ENCODE measurements at regions not wholly inside any gene's neighbourhood (a gene's known extent, or its start where the extent isn't known, plus 50 kb on each side); places are given as distances from the start of the nearest gene placed in this dataset.

DNA sequence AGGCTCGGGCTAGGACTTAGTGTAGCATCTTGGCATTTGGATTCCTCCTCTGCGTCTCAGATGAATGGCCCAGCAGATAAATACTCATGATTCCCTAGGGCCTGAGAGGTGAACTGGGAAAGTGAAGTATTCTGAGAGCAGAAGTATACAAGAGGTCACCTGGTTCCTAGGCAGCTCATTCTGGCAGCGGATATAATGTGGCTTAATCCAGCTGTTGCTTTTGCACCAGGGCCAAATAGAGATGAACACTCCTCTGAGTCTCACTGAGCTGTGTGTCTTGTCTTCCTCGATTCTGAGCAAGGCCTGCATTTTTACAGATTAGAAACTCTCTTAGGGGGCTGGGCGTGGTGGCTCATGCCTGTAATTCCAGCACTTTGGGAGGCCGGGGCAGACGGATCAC lies 196.1 kb downstream of the SLC4A3 start:
- Histone ChIP-seq H3K36me3 (ENCODE audit: insufficient read depth, low read length) (no peaks in the 10 kb centered on the region), H2AFZ (ENCODE audit: low read length) (no peak overlapping the region), H3K27ac (ENCODE audit: low read depth, low read length) (no peak overlapping the region), H3K4me3 (ENCODE audit: insufficient read depth, low read length) (no peak overlapping the region), H3K4me2 (ENCODE audit: insufficient read depth, low read length) (no peak overlapping the region), H3K79me2 (ENCODE audit: insufficient read depth, low read length) (no peaks in the 10 kb centered on the region), H3K9me3 (ENCODE audit: low read depth, low read length) (no peaks in the 10 kb centered on the region), H3K27me3 (ENCODE audit: insufficient read depth, low read length) (no peaks in the 10 kb centered on the region), H4K20me1 (ENCODE audit: insufficient read depth, low read length) (no peaks in the 10 kb centered on the region), H3K4me1 (ENCODE audit: insufficient read depth, low read length) (no peaks in the 10 kb centered on the region)
- TF ChIP-seq, protein P1, sequence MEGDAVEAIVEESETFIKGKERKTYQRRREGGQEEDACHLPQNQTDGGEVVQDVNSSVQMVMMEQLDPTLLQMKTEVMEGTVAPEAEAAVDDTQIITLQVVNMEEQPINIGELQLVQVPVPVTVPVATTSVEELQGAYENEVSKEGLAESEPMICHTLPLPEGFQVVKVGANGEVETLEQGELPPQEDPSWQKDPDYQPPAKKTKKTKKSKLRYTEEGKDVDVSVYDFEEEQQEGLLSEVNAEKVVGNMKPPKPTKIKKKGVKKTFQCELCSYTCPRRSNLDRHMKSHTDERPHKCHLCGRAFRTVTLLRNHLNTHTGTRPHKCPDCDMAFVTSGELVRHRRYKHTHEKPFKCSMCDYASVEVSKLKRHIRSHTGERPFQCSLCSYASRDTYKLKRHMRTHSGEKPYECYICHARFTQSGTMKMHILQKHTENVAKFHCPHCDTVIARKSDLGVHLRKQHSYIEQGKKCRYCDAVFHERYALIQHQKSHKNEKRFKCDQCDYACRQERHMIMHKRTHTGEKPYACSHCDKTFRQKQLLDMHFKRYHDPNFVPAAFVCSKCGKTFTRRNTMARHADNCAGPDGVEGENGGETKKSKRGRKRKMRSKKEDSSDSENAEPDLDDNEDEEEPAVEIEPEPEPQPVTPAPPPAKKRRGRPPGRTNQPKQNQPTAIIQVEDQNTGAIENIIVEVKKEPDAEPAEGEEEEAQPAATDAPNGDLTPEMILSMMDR (IDR thresholded peaks at IDR 0.05; ENCODE audit: extremely low read depth, low read depth, low read length) = no peak
- DNase-seq (ENCODE audit: insufficient read length, low spot score, missing footprints) = no peak

DNA sequence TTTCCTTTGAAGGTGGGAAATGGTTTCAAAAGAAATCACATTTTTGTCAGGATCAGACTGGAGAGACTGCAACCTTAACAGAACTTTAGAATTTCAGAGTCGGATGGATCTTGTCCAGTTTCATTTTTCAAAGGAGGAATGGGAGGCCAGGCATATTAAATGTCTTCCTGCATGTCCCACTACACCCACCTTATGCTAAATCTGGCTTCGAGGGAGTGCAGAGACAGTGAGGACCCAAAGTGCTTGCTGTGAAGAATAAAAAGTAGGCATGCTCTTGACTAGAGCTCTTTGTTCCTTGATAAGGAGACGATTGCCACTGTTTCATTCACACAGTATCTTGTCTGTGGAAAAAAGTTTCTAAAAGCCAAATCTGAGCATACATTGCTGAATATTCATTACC lies 197.6 kb downstream of the SLC4A3 start:
- Histone ChIP-seq H3K4me2 (ENCODE audit: insufficient read depth, low read length) (no peak overlapping the region), H3K4me3 (ENCODE audit: insufficient read depth, low read length) (no peak overlapping the region), H3K9me3 (ENCODE audit: low read depth, low read length) (no peaks in the 10 kb centered on the region), H3K4me1 (ENCODE audit: insufficient read depth, low read length) (no peaks in the 10 kb centered on the region), H2AFZ (ENCODE audit: low read length) (no peak overlapping the region), H3K27me3 (ENCODE audit: insufficient read depth, low read length) (no peaks in the 10 kb centered on the region), H3K36me3 (ENCODE audit: insufficient read depth, low read length) (no peaks in the 10 kb centered on the region), H3K79me2 (ENCODE audit: insufficient read depth, low read length) (no peaks in the 10 kb centered on the region), H4K20me1 (ENCODE audit: insufficient read depth, low read length) (no peaks in the 10 kb centered on the region), H3K27ac (ENCODE audit: low read depth, low read length) (no peak overlapping the region)
- no peak for DNase-seq (ENCODE audit: insufficient read length, low spot score, missing footprints)
- TF ChIP-seq, protein P1 (IDR thresholded peaks at IDR 0.05; ENCODE audit: extremely low read depth, low read depth, low read length) = no peak

DNA sequence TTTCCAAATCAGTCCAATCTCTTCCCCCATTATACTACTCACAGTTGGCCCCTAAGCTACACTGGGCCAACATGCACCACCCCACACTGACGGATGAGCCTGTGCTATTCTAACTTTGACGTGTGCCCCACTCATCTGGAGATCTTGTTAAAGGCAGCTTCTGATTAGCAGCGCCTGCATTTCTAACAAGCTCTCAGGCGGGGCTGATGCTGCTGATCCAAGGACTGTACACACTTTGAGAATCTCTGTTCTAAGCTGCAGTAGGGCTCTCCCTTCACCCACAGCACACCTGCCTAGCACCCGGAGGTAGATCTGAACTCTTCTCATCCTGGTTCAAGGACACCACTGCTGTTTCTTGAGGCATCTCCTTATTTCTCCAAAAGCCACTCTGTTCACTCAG lies 200.7 kb downstream of the SLC4A3 start:
- TF ChIP-seq, protein P1 (IDR thresholded peaks at IDR 0.05; ENCODE audit: extremely low read depth, low read depth, low read length) = no peak
- Histone ChIP-seq H4K20me1 (ENCODE audit: insufficient read depth, low read length) (no peaks in the 10 kb centered on the region), H3K27ac (ENCODE audit: low read depth, low read length) (no peak overlapping the region), H3K4me2 (ENCODE audit: insufficient read depth, low read length) (no peak overlapping the region), H3K4me1 (ENCODE audit: insufficient read depth, low read length) (no peaks in the 10 kb centered on the region), H3K36me3 (ENCODE audit: insufficient read depth, low read length) (no peaks in the 10 kb centered on the region), H3K79me2 (ENCODE audit: insufficient read depth, low read length) (no peaks in the 10 kb centered on the region), H3K4me3 (ENCODE audit: insufficient read depth, low read length) (no peak overlapping the region), H2AFZ (ENCODE audit: low read length) (no peak overlapping the region), H3K9me3 (ENCODE audit: low read depth, low read length) (no peaks in the 10 kb centered on the region), H3K27me3 (ENCODE audit: insufficient read depth, low read length) (no peaks in the 10 kb centered on the region)
- no peak for DNase-seq (ENCODE audit: insufficient read length, low spot score, missing footprints)

DNA sequence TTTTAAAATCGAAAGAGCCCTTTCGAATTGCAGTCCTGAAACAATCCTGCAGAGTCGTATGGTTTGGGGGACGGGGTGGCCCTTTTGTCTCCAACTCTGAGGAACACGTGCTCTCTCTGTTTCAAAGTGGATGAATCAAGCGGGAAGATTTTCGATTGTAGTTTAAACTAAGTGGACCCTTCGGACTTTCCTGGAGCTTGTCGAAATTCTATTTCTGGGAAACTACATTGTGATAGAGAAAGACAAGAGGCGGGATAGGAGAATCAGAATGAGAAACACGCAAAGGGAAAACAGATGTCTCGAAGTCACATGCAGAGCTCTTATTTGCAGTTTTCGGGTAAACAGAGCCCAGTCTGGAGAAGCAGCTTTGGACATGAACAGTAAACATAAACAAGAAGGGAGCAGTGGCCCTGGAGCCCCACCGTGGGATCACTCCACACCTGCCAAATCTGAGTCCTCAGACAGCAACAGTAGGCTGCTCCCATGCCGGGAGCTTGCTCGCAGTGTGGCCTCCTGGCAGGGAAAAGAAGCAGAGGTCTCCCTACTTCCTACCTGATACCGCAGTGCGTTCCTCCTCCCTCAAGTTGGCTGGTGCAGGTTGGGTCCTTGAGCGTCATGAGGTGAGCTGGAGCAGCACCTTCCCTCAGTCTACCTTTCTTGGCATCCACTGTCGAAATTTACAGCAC lies 202.4 kb downstream of the SLC4A3 start:
- Histone ChIP-seq H3K4me2 (ENCODE audit: insufficient read depth, low read length) (no peak overlapping the region), H4K20me1 (ENCODE audit: insufficient read depth, low read length) (no peaks in the 10 kb centered on the region), H3K27ac (ENCODE audit: low read depth, low read length) (no peak overlapping the region), H3K36me3 (ENCODE audit: insufficient read depth, low read length) (no peaks in the 10 kb centered on the region), H3K27me3 (ENCODE audit: insufficient read depth, low read length) (no peaks in the 10 kb centered on the region), H2AFZ (ENCODE audit: low read length) (no peak overlapping the region), H3K79me2 (ENCODE audit: insufficient read depth, low read length) (no peaks in the 10 kb centered on the region), H3K9me3 (ENCODE audit: low read depth, low read length) (no peaks in the 10 kb centered on the region), H3K4me3 (ENCODE audit: insufficient read depth, low read length) (no peak overlapping the region), H3K4me1 (ENCODE audit: insufficient read depth, low read length) (no peaks in the 10 kb centered on the region)
- DNase-seq (ENCODE audit: insufficient read length, low spot score, missing footprints) = no peak
- TF ChIP-seq, protein P1 (IDR thresholded peaks at IDR 0.05; ENCODE audit: extremely low read depth, low read depth, low read length) = no peak
